HEK293 (cell line): ENCODE measurements at regions not wholly inside any gene's neighbourhood (a gene's known extent, or its start where the extent isn't known, plus 50 kb on each side); places are given as distances from the start of the nearest gene placed in this dataset.

ENCODE experiments used
- CTCF ChIA-PET: fragments of 350-600 bp; formaldehyde crosslinking; extraction: SDS; loops from one replicate; lab custom pipeline; 2021; ENCODE audit warnings: antibody characterized with exemption; lab: Yijun Ruan, JAX
- POLR2A ChIA-PET: fragments of 300-600 bp; formaldehyde crosslinking; extraction: SDS; loops from one replicate; lab custom pipeline; 2020; ENCODE audit warnings: antibody characterized with exemption, inconsistent platforms; lab: Yijun Ruan, JAX
- H3K27ac ChIP-seq: fragments of 200-500 bp; sonication (Bioruptor generic); 2 replicates; pipeline ENCODE4 v1.5.1; 2014; ENCODE audit warnings: low read depth, low read length, control low read depth, inconsistent platforms; ENCODE audit errors: extremely low read depth
- H3K36me3 ChIP-seq, 2 experiments: fragments of 200-500 bp in 1 of 2; sonication (Bioruptor generic) in 1 of 2; 1 replicate in 1 of 2; 2 replicates in 1 of 2; pipeline ENCODE4 v1.5.1; 2014 to 2017; ENCODE audit warnings: inconsistent platforms in 2 of 2, low read length in 2 of 2; ENCODE audit not compliant: control insufficient read depth in 2 of 2, insufficient read depth in 1 of 2
- H3K4me1 ChIP-seq: fragments of 200-500 bp; sonication (Bioruptor generic); 2 replicates; pipeline ENCODE4 v1.5.1; 2014; ENCODE audit warnings: mild to moderate bottlenecking, low read length, inconsistent platforms; ENCODE audit not compliant: control insufficient read depth, insufficient read depth
- H3K4me3 ChIP-seq: 2 replicates; pipeline ENCODE4 v1.5.1; 2011; ENCODE audit warnings: low read depth, mild to moderate bottlenecking, control low read depth, low read length, moderate library complexity
- H3K9me3 ChIP-seq: fragments of 200-500 bp; sonication (Bioruptor generic); 2 replicates; pipeline ENCODE4 v1.5.1; 2014; ENCODE audit warnings: low read depth, low read length, inconsistent platforms; ENCODE audit not compliant: control insufficient read depth, insufficient read depth
- BCL11B ChIP-seq: fragments of 450-650 bp; formaldehyde crosslinking; IDR thresholded peaks from 2 replicates; pipeline ENCODE4 v1.5.1; 2016; ENCODE audit warnings: low read depth, missing biosample characterization, missing genetic modification characterization
- FEZF1 ChIP-seq: fragments of 450-650 bp; formaldehyde crosslinking; IDR thresholded peaks from 2 replicates; pipeline ENCODE4 v1.5.1; 2016; ENCODE audit warnings: missing biosample characterization, missing genetic modification characterization
- HOXA7 ChIP-seq: sonication (generic); formaldehyde crosslinking; IDR thresholded peaks from 2 replicates; pipeline ENCODE4 v1.8.1; 2022; ENCODE audit warnings: missing genetic modification reagents, borderline replicate concordance
- KLF1 ChIP-seq: fragments of 450-650 bp; formaldehyde crosslinking; IDR thresholded peaks from 2 replicates; pipeline ENCODE4 v1.5.1; 2016; ENCODE audit warnings: missing biosample characterization, missing genetic modification characterization
- ZBTB1 ChIP-seq: fragments of 450-650 bp; formaldehyde crosslinking; IDR thresholded peaks from 2 replicates; pipeline ENCODE4 v1.5.1; 2016; ENCODE audit warnings: missing biosample characterization, missing genetic modification characterization
- ZNF138 ChIP-seq: fragments of 450-650 bp; formaldehyde crosslinking; IDR thresholded peaks from 2 replicates; pipeline ENCODE4 v1.5.1; 2016; ENCODE audit warnings: missing biosample characterization, missing genetic modification characterization, borderline replicate concordance
- ZNF366 ChIP-seq: fragments of 450-650 bp; formaldehyde crosslinking; conservative IDR thresholded peaks from 2 replicates; pipeline ENCODE4 v1.5.1; 2016; ENCODE audit warnings: missing biosample characterization, missing genetic modification characterization
- ZNF558 ChIP-seq: fragments of 450-650 bp; formaldehyde crosslinking; IDR thresholded peaks from 2 replicates; pipeline ENCODE4 v1.5.1; 2016; ENCODE audit warnings: missing biosample characterization, missing genetic modification characterization
- ZNF571 ChIP-seq: fragments of 450-650 bp; formaldehyde crosslinking; IDR thresholded peaks from 2 replicates; pipeline ENCODE4 v1.5.0; 2017; ENCODE audit warnings: missing biosample characterization, missing genetic modification characterization
- ZNF626 ChIP-seq: fragments of 450-650 bp; sonication (Bioruptor Pico); formaldehyde crosslinking; IDR thresholded peaks from 2 replicates; pipeline ENCODE4 v1.5.1; 2018; ENCODE audit warnings: missing biosample characterization, missing genetic modification characterization, inconsistent platforms
- ZNF76 ChIP-seq: fragments of 450-650 bp; formaldehyde crosslinking; IDR thresholded peaks from 2 replicates; pipeline ENCODE4; 2016; ENCODE audit warnings: low read depth, missing biosample characterization, missing genetic modification characterization, borderline replicate concordance
- ZNF768 ChIP-seq: fragments of 450-650 bp; formaldehyde crosslinking; IDR thresholded peaks from 2 replicates; pipeline ENCODE4 v1.5.1; 2018; ENCODE audit warnings: missing biosample characterization, mild to moderate bottlenecking, missing genetic modification characterization
- ZSCAN30 ChIP-seq: fragments of 450-650 bp; IDR thresholded peaks from 2 replicates; pipeline ENCODE4 v1.5.1; 2018; ENCODE audit warnings: missing biosample characterization, mild to moderate bottlenecking, missing genetic modification characterization, moderate library complexity
- TF ChIP-seq, protein P1 (sequence below): fragments of 450-650 bp; formaldehyde crosslinking; IDR thresholded peaks from 2 replicates; pipeline ENCODE4 v1.5.1; 2017; ENCODE audit warnings: missing biosample characterization, missing genetic modification characterization
- TF ChIP-seq, protein P2 (sequence below): fragments of 450-650 bp; formaldehyde crosslinking; IDR thresholded peaks from 2 replicates; pipeline ENCODE4 v1.5.1; 2016; ENCODE audit warnings: missing biosample characterization, missing genetic modification characterization
- TF ChIP-seq, protein P3 (sequence below): fragments of 450-650 bp; IDR thresholded peaks from 2 replicates; pipeline ENCODE4 v1.5.1; 2018; ENCODE audit warnings: missing biosample characterization, missing genetic modification characterization
- TF ChIP-seq, protein P4 (sequence below): fragments of 450-650 bp; formaldehyde crosslinking; IDR thresholded peaks from 2 replicates; pipeline ENCODE4 v1.5.1; 2016; ENCODE audit warnings: missing biosample characterization, missing genetic modification characterization

DNA sequence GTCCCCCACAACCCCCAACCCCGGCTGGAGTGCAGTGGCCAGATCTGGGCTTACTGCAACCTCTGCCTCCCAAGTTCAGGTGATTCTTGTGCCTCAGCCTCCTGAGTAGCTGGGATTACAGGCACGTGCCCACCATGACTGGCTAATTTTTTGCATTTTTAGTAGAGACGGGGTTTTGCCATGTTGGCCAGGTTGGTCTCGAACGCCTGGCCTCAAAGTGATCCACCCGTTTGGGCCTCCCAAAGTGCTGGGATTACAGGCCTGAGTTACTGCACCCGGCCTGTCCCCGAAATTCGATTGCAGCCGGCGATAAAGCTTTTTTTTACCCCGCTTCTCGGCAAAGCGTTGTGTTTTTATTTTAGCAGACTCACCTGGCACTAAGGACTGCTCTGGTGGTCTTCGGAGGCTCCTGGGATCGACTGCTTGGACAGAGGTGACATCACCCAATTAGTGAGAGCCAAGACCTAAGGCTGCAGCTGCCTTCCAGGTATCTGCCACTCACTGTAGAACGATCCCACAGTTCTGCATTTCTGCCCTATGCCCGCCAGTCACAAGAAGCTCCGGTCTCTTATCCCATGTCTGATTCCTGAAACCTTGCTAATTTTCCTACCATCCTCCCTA is 82.2 kb upstream of the ARL4D start:
- H3K9me3 ChIP-seq = no peaks in the 10 kb centered on the region
- TF ChIP-seq, protein P1, sequence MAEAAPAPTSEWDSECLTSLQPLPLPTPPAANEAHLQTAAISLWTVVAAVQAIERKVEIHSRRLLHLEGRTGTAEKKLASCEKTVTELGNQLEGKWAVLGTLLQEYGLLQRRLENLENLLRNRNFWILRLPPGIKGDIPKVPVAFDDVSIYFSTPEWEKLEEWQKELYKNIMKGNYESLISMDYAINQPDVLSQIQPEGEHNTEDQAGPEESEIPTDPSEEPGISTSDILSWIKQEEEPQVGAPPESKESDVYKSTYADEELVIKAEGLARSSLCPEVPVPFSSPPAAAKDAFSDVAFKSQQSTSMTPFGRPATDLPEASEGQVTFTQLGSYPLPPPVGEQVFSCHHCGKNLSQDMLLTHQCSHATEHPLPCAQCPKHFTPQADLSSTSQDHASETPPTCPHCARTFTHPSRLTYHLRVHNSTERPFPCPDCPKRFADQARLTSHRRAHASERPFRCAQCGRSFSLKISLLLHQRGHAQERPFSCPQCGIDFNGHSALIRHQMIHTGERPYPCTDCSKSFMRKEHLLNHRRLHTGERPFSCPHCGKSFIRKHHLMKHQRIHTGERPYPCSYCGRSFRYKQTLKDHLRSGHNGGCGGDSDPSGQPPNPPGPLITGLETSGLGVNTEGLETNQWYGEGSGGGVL (tag by site-specific recombination) = no peak
- no peak for TF ChIP-seq FEZF1 (tag by site-specific recombination)
- no peak for TF ChIP-seq ZBTB1 (tag by site-specific recombination)
- no peak for TF ChIP-seq HOXA7
- TF ChIP-seq, protein P2, sequence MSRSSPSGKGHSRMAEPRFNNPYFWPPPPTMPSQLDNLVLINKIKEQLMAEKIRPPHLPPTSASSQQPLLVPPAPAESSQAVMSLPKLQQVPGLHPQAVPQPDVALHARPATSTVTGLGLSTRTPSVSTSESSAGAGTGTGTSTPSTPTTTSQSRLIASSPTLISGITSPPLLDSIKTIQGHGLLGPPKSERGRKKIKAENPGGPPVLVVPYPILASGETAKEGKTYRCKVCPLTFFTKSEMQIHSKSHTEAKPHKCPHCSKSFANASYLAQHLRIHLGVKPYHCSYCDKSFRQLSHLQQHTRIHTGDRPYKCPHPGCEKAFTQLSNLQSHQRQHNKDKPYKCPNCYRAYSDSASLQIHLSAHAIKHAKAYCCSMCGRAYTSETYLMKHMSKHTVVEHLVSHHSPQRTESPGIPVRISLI = 0 out of 2 replicates have a peak, but pooled peaks have one; percentile 27
- TF ChIP-seq, protein P3, sequence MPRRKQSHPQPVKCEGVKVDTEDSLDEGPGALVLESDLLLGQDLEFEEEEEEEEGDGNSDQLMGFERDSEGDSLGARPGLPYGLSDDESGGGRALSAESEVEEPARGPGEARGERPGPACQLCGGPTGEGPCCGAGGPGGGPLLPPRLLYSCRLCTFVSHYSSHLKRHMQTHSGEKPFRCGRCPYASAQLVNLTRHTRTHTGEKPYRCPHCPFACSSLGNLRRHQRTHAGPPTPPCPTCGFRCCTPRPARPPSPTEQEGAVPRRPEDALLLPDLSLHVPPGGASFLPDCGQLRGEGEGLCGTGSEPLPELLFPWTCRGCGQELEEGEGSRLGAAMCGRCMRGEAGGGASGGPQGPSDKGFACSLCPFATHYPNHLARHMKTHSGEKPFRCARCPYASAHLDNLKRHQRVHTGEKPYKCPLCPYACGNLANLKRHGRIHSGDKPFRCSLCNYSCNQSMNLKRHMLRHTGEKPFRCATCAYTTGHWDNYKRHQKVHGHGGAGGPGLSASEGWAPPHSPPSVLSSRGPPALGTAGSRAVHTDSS = peak; percentile 51; the same call in 1 of the 2 replicates
- TF ChIP-seq ZNF768 = no peak
- H3K36me3 ChIP-seq = no peaks in the 10 kb centered on the region
- POLR2A ChIA-PET = interaction anchor here (0.6 to 2.7 kb wide), 13 partner anchors 52 to 492 kb away, joined by 3 to 38 read pairs (median 5); partner anchors contain the start of genes ARL4D, BRCA1 and RPL27
- CTCF ChIA-PET = no interaction called here
- H3K4me3 ChIP-seq = no peak overlapping the region
- no peak overlapping the region for H3K27ac ChIP-seq
- no peaks in the 10 kb centered on the region for H3K4me1 ChIP-seq

DNA sequence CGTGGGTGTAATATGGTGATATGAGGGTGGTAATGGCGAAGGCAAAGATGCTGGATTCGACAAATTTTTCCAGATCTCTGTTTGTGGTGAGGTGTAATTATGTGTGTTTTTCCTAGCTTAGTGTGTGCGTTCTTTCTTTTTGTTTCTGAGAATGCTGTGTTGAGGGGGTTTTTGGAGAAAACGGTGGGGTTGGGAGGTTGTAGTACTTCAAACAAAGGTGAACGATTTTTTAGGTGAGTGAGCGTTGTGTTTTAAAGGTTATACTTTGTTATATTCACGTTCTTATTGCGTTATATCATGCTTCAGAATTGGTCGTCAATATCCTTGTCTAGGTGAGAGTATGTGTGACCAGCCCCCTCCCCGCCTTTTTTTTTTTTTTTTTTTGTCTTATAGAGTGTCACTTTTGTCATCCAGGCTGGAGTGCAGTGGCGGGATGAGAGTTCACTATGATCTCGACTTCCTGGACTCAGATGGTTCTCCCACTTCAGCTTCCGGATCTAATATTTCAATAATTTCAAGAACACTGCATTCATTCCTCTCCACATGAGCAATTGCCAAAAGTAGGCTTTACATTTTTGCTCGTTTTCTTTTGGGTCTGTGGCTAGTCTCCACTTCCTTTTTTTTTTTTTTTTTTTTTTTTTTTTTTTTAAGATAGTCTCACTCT is 82.2 kb upstream of the RNU2-1 start:
- H3K36me3 ChIP-seq = no peaks in the 10 kb centered on the region
- H3K27ac ChIP-seq = no peak overlapping the region
- H3K4me3 ChIP-seq = no peak overlapping the region
- no peaks in the 10 kb centered on the region for H3K9me3 ChIP-seq
- ChIA-PET CTCF (interaction anchor here (0.6 to 1.2 kb wide), 6 partner anchors 10 to 876 kb away, joined by 3 to 4 read pairs (median 3); no protein-coding TSS in a partner anchor), POLR2A (interaction anchor here (0.5 to 2.7 kb wide), 37 partner anchors 9 to 807 kb away, joined by 3 to 38 read pairs (median 5); partner anchors contain the start of genes ARL4D, BRCA1, DHX8 and HDAC5)
- TF ChIP-seq ZNF558 (tag by site-specific recombination) (no peak), ZNF571 (tag by site-specific recombination) (no peak), BCL11B (no peak), ZNF76 (tag by site-specific recombination) (no peak), ZNF138 (tag by site-specific recombination) (no peak), ZNF366 (no peak), KLF1 (no peak), ZSCAN30 (tag by site-specific recombination) (no peak), ZNF626 (tag by site-specific recombination) (no peak)
- TF ChIP-seq, protein P4, sequence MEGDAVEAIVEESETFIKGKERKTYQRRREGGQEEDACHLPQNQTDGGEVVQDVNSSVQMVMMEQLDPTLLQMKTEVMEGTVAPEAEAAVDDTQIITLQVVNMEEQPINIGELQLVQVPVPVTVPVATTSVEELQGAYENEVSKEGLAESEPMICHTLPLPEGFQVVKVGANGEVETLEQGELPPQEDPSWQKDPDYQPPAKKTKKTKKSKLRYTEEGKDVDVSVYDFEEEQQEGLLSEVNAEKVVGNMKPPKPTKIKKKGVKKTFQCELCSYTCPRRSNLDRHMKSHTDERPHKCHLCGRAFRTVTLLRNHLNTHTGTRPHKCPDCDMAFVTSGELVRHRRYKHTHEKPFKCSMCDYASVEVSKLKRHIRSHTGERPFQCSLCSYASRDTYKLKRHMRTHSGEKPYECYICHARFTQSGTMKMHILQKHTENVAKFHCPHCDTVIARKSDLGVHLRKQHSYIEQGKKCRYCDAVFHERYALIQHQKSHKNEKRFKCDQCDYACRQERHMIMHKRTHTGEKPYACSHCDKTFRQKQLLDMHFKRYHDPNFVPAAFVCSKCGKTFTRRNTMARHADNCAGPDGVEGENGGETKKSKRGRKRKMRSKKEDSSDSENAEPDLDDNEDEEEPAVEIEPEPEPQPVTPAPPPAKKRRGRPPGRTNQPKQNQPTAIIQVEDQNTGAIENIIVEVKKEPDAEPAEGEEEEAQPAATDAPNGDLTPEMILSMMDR (tag by site-specific recombination) = no peak
- no peaks in the 10 kb centered on the region for H3K4me1 ChIP-seq
